GM10847 (cell line): ENCODE measurements at regions not wholly inside any gene's neighbourhood (a gene's known extent, or its start where the extent isn't known, plus 50 kb on each side); places are given as distances from the start of the nearest gene placed in this dataset.

Source experiments
- POLR2A ChIP-seq: IDR thresholded peaks from 2 replicates; pipeline ENCODE4 v1.6.1; 2011; ENCODE audit not compliant: insufficient read length; ENCODE audit errors: extremely low read depth

DNA sequence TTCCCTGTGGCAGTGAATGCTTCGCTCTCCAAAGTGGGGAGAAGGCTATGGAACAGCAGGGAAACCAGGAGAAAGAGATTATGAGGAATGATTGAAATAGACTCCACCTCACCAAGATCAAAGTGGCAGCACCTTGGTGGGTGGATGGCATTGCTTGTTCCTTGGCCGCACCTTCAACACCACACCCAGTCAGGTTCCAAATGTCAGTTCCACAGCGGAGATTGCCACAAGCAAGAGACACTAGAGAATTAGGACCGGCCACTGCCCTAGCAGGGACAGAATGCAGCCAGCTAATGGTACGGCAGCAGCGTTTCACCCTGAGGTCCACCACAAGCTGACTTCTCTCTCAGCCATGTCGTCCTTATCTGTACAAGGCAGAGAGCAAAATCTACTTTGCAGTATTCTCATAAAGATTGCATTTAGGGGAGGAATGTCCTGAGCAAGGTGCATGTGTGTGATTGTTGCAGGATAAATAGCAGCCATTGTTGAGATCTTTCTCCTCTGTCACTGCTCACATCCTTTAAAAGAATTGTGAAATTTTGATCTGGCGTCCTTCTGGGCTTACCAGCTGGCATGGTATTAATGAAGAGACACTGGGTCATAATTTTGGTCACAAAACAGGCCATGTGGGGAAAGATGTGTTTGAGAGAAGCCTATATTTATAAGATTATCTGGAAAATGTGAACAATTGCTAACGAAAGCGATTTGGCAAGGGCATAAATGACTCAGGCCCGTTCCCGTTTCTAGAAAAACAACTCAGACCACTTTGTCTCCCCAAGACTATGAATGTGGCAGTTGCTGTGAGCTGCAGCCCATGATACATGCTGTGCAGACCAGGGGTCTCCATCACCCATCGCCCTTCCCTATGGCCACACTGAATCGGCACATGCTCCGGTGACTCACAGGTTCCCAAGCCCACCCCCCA, 228.6 kb upstream of the ID2 start:
- TF ChIP-seq POLR2A = no peak

DNA sequence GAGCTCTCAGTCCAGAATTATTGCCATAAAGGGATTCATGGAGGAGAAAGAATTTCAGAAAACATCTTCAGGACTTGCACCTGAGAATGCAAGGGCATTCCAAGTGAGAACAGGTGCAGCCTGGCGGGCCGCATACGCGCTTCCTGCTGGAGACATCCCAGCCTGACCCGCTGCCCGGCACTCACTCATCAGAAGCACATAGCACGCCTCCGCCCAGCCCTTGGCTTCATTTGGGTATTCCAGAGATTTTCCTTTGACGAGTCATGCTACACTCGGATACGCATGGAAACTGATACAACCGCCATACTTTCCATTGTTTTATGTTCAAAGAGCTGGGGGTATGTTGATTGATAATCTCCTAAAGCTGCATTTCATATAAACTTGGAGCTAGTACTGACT, 228.0 kb upstream of the ID2 start:
- TF ChIP-seq POLR2A = no peak

DNA sequence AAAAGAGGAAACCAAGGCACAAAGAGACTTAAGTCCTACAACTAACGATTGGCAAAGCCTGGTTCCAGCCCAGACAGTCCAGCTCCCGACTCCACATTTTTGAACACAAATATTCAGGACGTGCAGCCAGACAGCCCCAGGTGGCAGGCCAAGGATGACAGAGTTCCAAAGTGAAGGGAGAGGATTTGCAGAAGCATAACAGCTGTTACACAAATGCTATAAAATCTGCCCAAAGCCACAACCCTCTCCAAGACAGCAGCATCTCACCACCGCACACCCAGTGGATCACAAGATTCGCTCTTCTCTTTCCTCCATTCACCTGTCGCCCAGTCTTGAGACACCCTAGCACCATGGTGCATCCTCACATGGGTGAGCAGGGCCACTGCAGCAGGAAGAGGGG, 227.1 kb upstream of the ID2 start:
- no peak for TF ChIP-seq POLR2A

DNA sequence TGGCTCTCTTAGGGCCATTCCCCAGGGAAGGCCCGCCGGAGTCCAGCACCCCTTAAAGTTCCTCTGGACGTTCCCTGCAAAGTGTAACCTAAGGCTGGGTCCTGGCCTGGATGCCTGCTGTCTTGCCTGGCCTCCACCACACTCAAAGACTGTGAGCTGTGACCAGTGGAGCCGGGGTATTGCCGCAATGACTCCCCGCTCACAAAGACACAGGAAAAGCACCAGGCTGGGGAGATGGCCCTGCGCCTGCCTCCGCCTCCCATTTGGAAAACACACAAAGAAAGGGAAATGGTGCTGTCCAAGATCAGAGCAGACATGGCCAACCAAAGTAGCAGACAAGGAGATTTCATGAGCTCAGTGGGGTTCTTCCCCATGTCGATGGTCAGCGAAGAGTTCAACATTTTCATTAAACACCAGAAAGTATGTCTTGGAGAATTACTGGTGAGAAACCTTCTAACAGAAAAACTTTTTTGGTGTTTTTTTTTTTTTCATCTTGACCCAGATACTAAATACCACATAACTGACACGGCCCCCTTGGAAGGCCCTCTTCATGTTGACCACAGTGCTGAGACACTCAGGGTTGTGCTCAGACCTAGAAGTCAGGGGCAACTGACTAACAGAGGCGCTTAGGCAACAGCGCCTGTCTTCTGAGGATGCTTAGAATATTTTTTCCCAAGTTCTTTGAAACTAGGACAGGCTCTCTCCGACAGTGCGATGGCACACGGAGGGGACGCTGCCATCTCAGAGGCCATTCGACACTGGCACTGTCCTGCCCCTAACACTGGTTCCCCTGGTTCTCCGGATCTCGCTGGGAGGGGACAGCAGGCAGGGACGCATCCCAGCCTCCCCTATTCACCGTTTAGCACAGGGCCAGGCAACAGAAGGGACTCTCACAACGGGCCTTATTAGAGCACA, 226.4 kb upstream of the ID2 start:
- no peak for TF ChIP-seq POLR2A

DNA sequence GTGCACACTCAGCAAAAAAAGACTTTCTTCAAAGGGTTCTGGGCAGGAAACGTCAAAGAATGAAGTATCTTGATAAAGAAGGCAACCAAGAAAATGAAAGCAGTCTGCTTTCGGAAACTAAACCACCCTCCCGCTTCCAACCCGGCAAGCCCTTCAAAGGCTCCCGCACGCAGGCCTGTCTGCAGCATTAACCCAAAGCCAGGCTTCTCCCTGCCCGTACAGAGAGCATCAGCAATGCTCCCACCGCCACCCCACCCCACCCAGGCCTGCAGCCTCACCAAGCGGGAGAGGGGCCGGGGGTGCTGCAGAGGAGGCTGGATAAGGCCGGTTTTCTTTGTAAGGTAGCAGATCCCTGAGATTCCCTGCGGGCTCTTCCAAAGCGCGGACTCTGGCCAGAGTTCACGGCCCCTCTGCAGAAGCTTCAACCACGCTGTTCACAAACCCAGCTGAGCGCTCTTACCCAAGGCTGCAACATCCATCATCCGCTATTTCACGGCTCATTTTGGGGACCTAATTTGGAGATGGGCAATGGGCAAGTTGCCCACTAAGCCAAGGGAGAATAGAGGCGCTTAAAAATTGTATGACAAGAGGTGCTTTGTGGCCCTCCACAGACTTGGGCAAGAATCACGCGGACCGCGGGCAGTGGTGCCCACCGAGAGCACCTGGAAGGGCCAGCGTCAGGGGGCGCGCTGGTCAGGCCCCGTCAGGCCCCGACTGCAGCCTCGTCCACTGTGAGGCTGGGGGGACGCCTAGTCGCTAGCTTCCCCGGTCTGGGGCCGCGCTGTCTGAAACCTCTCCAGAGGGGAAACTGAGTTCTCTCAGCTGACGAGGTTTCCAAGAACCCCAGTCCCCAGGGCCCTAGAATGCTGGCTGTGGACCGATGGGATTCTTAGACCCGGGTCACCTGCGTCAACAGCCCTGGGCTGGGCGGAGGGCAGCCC, 225.4 kb upstream of the ID2 start:
- no peak for TF ChIP-seq POLR2A

DNA sequence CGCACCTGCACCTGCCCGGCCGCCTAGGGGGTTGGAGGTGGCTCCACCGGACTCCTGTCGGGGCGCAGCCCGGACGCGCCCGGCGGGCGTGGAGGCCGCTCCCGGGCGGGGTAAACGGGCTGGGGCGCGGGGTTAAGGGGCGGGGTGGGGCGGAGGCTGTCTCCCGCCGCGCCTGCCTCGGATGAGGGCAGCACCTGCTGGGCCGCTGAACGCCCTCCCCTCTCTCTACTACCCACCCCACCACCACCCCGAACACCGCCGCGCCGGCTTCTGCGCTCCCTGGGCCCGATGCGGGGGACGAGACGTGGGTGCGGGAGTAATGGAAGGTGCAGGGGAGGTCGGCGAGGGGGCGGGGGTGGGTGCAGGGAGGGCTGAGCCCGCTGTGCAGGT, 224.8 kb upstream of the ID2 start:
- TF ChIP-seq POLR2A = no peak

DNA sequence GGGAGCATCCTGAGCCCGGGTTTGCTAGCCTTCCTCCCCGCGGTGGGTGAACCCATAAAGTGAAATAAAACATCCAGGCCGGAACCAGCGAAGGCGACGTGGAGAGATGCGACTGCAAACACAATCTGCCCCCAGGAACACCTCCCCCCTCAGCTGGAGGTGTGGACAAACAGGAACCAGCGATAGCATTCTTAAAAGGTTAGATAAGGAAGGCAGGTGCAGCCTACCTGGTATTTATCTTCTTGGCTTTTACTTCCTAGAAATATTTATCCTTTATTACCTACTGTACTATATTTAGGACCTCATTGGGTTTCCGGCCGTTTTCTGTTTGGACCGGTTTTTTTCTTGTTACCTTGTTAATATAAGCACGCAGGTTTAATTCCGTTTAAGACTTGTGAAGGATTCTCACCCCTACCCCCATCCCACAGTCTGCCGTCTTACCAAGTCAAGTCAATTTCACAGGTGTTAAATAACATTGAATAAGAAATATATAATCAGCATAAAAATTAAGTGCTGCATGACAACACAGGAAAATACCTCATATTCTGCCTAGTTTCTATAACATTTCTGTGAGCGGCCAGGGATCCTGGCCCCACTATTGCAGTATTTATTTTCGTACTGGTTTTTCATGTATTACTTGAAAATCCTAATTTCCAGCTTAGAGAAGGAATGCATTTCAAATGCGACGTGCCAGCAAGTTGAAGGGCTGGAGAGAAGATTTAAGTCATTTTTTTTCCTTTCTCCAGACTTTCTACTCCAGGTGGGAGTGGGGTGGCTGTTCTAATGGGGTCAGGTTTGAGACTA, 224.0 kb upstream of the ID2 start:
- no peak for TF ChIP-seq POLR2A

DNA sequence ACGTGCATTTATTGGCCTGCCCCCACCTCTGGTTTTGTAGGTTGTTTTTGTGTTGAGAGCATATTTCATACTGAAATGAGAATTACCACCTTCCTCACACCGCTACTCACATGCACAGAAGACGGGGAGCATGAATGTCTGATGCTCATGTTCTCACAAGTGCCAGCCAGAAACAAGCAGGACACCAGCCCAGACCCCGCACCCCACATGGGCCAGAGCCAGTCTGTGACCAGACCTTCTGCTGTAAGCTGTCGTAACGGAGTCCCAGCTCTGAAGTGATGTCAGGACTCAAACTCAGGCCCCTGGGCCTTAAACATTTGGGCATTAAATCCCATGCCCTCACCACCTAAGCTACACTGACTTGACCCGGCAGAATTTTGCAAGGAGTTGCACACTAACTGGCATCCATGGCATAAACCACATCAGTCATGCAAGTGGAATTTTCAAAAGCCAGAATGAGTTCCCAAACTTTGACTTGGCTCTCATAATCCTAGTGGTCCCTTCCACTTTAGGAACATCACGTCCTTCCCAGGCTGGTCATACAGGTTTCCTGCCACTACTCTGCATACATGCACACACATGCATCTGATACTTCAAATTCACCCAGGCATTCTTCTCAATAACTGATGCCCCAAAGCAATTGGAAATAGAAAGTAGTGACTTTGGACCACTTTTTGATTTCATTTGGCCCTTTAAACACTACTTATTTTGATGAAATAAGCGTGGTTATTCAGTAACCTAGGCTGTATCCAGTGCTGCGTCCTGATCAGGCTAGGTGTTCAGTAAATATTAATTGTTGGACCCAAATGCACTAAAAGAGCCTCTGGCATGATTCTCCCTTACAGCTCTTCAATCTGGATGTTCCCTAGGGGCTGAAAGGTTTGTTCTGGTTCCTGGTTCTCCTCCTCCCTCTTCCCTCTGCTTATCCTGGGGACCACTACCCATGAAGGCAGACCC, 223.1 kb upstream of the ID2 start:
- TF ChIP-seq POLR2A = no peak

DNA sequence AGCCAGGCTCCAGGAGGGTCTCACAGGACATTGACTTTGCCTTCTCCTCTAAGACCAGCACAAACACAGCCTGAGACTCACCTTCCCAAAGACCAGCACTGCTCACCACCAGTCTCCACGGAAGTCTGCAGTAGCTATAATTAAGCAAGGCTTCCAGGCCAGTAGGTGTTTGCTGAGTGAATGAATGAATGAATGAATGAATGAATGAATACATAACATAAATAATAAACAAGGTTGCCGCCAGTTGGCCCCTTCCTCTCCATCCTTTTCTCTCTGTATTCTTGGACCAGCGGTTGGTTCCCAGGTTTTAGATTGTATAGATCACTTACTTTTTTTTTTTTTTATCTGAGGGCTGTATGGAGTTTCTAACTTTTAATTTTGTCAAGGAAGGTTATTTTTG, 222.4 kb upstream of the ID2 start:
- TF ChIP-seq POLR2A = no peak

DNA sequence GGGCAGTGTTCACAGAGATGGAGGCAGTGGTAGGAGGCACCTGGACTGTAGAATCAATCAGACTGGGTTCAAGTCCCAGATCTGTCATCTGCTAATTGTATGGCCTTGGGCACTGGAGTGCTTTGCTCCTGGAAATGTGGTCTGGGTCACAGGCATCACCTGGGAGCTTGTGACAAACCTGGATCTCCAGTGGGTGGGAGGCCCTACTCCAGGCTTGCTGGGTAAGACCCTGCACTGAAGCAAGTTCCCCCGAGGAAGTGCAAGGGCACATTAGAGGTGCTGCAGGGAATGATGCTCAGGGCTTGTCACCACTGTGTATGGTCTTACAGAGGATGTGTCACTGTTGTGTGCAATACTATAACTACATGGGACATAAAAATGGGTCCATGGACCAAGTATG, 220.5 kb upstream of the ID2 start:
- TF ChIP-seq POLR2A = no peak

DNA sequence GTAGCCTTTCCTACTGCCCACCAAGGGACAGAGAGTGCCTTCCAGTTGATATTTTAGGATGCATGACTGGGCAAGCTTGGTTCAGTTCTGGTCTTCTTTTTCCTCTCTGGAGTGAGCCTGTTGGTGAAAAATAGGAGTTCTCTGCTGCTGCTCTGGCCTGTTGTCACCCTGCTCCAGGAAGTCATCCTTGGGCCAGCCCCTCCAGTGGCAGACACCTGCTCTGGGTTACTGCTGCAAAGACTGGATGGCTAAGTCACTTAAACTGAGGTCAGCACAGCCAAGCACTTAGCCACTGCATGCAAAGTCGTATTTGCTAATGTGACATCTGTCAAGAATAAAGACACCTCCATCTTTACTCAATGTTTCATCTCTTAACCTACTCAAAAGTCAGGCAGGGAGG, 219.6 kb upstream of the ID2 start:
- no peak for TF ChIP-seq POLR2A

DNA sequence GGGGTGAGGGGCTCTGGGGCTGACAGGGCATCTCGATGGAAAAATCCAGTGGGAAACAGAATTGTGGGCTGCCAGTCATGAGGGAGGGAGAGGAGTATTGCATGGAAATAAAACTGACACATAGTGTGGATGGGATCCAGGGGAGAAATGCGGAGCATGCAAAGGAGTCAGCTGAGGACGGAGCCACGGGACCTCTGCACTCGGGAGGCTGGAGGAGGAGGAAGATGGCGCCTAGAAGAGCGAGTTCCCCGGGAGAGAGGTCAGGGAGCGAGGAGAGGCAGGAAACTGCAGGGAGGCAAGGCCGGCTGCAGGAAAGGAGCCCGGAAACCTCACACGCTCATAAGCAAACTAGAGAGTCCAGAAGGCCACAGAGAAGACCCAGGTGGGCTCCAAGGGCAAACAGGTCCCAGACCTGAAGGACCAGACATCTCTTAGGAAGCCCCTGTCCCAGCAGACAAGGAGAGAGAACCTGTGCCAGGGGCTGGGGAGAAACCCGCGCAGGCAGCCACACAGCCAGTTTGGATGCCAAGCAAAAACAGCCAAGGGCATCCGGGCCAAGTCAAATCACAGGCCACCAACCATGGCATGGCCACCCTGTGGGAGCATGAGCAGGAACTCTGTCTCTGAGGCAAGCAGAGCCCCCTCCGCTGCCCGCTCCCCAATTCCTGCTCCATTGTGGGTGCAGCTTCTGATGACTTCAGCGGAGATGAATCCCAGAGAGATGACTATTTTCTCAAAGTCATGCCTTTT, 218.8 kb upstream of the ID2 start:
- no peak for TF ChIP-seq POLR2A
